GM18858 (cell line): ENCODE measurements at regions not wholly inside any gene's neighbourhood (a gene's known extent, or its start where the extent isn't known, plus 50 kb on each side); places are given as distances from the start of the nearest gene placed in this dataset.
A peak's percentile ranks its signal among the peaks of the same experiment; 100 is the strongest.

ENCODE experiments used
- ATAC-seq: cut with Tn5 transposase; IDR thresholded peaks from one replicate; pipeline ENCODE4 v1.9.1; 2021; ENCODE audit not compliant: unreplicated experiment

- no peak for ATAC-seq
These were observed 159.9 kb upstream of the PCDH18 start for GRCh38 chr4:137692205-137692604.

- no peak for ATAC-seq
These were observed 156.4 kb upstream of the PCDH18 start for GRCh38 chr4:137688651-137689050.

- no peak for ATAC-seq
These were observed 153.1 kb upstream of the PCDH18 start for GRCh38 chr4:137685357-137685756.

GRCh38 chr4:137681081-137681480 lies 148.8 kb upstream of the PCDH18 start:
- ATAC-seq = no peak

GRCh38 chr4:137678796-137679195 lies 146.5 kb upstream of the PCDH18 start:
- no peak for ATAC-seq

- no peak for ATAC-seq
These were observed 145.6 kb upstream of the PCDH18 start for GRCh38 chr4:137677863-137678262.

GRCh38 chr4:137676357-137676998 lies 144.2 kb upstream of the PCDH18 start:
- peak; percentile 43 for ATAC-seq

- no peak for ATAC-seq
These were observed 141.8 kb upstream of the PCDH18 start for GRCh38 chr4:137674066-137674465.

GRCh38 chr4:137668885-137669545 lies 136.7 kb upstream of the PCDH18 start:
- ATAC-seq = no peak

- ATAC-seq = no peak
These were observed 132.1 kb upstream of the PCDH18 start for GRCh38 chr4:137664416-137664815.

GRCh38 chr4:137664046-137664387 lies 131.7 kb upstream of the PCDH18 start:
- ATAC-seq = no peak

- ATAC-seq = no peak
These were observed 131.2 kb upstream of the PCDH18 start for GRCh38 chr4:137663251-137664045.

- ATAC-seq = no peak
These were observed 129.4 kb upstream of the PCDH18 start for GRCh38 chr4:137661693-137662092.

GRCh38 chr4:137660211-137660610 lies 127.9 kb upstream of the PCDH18 start:
- no peak for ATAC-seq

GRCh38 chr4:137659431-137659830 lies 127.1 kb upstream of the PCDH18 start:
- no peak for ATAC-seq

- no peak for ATAC-seq
These were observed 124.4 kb upstream of the PCDH18 start for GRCh38 chr4:137656661-137657060.

- ATAC-seq = no peak
These were observed 123.0 kb upstream of the PCDH18 start for GRCh38 chr4:137655302-137655701.

- no peak for ATAC-seq
These were observed 118.8 kb upstream of the PCDH18 start for GRCh38 chr4:137651128-137651527.

GRCh38 chr4:137649711-137650450 lies 117.6 kb upstream of the PCDH18 start:
- ATAC-seq = no peak

- ATAC-seq = no peak
These were observed 116.2 kb upstream of the PCDH18 start for GRCh38 chr4:137648531-137648930.

GRCh38 chr4:137647375-137647774 lies 115.1 kb upstream of the PCDH18 start:
- ATAC-seq = peak; percentile 93
